ENCODE measurements at regions not wholly inside any gene's neighbourhood (a gene's known extent, or its start where the extent isn't known, plus 50 kb on each side); places are given as distances from the start of the nearest gene placed in this dataset.

DNA sequence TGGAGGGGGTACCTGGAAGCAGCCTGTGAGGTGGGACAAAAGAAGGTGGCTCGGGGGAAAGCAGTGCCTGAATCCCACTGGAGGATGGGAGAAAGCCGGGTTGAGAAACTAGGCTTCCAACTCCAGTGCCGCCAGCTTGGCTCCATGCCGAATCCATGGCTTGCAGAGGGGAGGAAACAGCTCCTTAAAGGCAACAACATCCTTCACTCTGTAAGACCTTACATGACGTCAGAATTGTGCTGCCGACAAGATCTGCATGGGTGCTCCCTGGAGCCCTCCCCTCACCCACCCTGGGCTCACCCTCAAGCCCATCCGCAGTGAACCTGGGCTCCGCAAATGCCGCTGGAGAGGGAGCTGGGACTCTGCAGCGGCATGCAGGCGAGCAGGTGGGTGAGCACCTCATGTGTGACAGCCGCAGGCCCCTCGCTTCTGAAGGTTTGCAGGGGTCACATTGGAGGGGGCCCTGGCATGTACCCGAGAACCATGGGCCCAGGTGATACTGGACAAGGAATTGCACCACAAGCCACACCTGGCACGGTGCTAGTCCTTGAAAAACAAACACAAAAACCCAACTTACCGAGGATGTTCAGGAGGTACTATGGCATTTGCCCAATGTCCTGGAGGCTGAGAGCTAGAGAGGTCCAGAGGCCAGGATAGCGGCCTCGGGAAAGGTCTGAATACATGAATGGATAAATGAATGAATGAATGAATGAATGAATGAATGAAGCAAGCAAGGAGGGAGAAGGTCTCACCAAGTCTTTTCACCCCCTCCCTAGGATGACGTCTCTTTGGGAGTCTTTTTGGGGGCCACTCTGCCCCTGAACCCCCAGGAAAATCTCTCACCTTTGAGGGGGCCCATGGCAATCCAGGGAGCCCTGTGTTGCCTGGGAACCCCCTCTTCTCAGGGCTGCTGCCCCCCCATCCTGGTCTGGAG is 238.6 kb upstream of the SHH start:
- no peak overlapping the region for H3K9ac ChIP-seq (ENCODE audit: insufficient read depth, low read length)
- H3K79me2 ChIP-seq (ENCODE audit: control insufficient read depth, insufficient read depth, low read length), result no peaks in the 10 kb centered on the region
- H3K9me3 ChIP-seq (ENCODE audit: control insufficient read depth, insufficient read depth, low read depth, low read length), result no peaks in the 10 kb centered on the region
- TF ChIP-seq EZH2 (IDR thresholded peaks at IDR 0.05; ENCODE audit: low read length, missing control alignments), result no peak
- TF ChIP-seq, protein P1, sequence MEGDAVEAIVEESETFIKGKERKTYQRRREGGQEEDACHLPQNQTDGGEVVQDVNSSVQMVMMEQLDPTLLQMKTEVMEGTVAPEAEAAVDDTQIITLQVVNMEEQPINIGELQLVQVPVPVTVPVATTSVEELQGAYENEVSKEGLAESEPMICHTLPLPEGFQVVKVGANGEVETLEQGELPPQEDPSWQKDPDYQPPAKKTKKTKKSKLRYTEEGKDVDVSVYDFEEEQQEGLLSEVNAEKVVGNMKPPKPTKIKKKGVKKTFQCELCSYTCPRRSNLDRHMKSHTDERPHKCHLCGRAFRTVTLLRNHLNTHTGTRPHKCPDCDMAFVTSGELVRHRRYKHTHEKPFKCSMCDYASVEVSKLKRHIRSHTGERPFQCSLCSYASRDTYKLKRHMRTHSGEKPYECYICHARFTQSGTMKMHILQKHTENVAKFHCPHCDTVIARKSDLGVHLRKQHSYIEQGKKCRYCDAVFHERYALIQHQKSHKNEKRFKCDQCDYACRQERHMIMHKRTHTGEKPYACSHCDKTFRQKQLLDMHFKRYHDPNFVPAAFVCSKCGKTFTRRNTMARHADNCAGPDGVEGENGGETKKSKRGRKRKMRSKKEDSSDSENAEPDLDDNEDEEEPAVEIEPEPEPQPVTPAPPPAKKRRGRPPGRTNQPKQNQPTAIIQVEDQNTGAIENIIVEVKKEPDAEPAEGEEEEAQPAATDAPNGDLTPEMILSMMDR (conservative IDR thresholded peaks at IDR 0.05 in 1 of 2, IDR thresholded peaks at IDR 0.05 in 1 of 2; ENCODE audit: low read depth in 1 of 2, low read length in 2 of 2), result no peak
- no peak overlapping the region for H3K4me3 ChIP-seq (replicated peaks in 1 of 4; ENCODE audit: control extremely low read depth in 1 of 4, insufficient read depth in 1 of 4, low read depth in 3 of 4, low read length in 4 of 4)
- H3K27me3 ChIP-seq (ENCODE audit: control insufficient read depth, insufficient read depth, low read length), result no peaks in the 10 kb centered on the region
- no peak overlapping the region for H2AFZ ChIP-seq (ENCODE audit: low read length)
- H3K4me1 ChIP-seq (ENCODE audit: control insufficient read depth, extremely low read depth, insufficient read depth, low read length), result no peaks in the 10 kb centered on the region
- H3K36me3 ChIP-seq (ENCODE audit: control insufficient read depth, insufficient read depth, low read length), result no peaks in the 10 kb centered on the region
- no peak for DNase-seq (ENCODE audit: low read depth in 2 of 2)
- no peak overlapping the region for H3K4me2 ChIP-seq (ENCODE audit: extremely low read depth, insufficient read depth, low read length)
- no peaks in the 10 kb centered on the region for H4K20me1 ChIP-seq (ENCODE audit: control insufficient read depth, extremely low read depth, insufficient read depth, low read length)
- H3K27ac ChIP-seq (ENCODE audit: insufficient read depth, low read length), result no peak overlapping the region

DNA sequence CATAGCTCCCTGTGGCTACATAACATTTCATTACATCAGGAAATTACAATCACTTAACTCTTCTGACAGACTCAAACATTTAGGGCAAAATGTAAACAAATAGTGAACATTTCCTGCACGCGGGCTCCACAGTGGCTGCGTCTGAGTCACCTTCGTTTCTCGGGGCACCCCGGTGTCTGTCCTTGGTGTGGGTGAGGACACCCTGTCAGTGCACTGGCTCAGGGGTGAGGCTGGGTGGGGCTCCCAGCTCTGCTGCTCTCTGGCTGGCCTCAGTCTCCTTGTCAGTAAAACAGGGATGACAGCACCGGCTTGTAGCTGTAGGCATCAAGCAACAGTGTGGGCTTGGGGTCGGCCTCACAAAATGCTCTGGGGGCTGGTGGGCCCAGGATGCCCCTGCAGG is 237.1 kb upstream of the SHH start:
- no peak overlapping the region for H3K27ac ChIP-seq (ENCODE audit: insufficient read depth, low read length)
- H3K4me2 ChIP-seq (ENCODE audit: extremely low read depth, insufficient read depth, low read length), result no peak overlapping the region
- no peaks in the 10 kb centered on the region for H3K4me1 ChIP-seq (ENCODE audit: control insufficient read depth, extremely low read depth, insufficient read depth, low read length)
- no peaks in the 10 kb centered on the region for H3K27me3 ChIP-seq (ENCODE audit: control insufficient read depth, insufficient read depth, low read length)
- TF ChIP-seq, protein P1 (conservative IDR thresholded peaks at IDR 0.05 in 1 of 2, IDR thresholded peaks at IDR 0.05 in 1 of 2; ENCODE audit: low read depth in 1 of 2, low read length in 2 of 2), result no peak
- no peak for TF ChIP-seq EZH2 (IDR thresholded peaks at IDR 0.05; ENCODE audit: low read length, missing control alignments)
- H3K9me3 ChIP-seq (ENCODE audit: control insufficient read depth, insufficient read depth, low read depth, low read length), result no peaks in the 10 kb centered on the region
- no peak overlapping the region for H3K4me3 ChIP-seq (replicated peaks in 1 of 4; ENCODE audit: control extremely low read depth in 1 of 4, insufficient read depth in 1 of 4, low read depth in 3 of 4, low read length in 4 of 4)
- H4K20me1 ChIP-seq (ENCODE audit: control insufficient read depth, extremely low read depth, insufficient read depth, low read length), result no peaks in the 10 kb centered on the region
- no peaks in the 10 kb centered on the region for H3K79me2 ChIP-seq (ENCODE audit: control insufficient read depth, insufficient read depth, low read length)
- H3K9ac ChIP-seq (ENCODE audit: insufficient read depth, low read length), result no peak overlapping the region
- H2AFZ ChIP-seq (ENCODE audit: low read length), result no peak overlapping the region
- H3K36me3 ChIP-seq (ENCODE audit: control insufficient read depth, insufficient read depth, low read length), result no peaks in the 10 kb centered on the region
- DNase-seq (ENCODE audit: low read depth in 2 of 2), result no peak

DNA sequence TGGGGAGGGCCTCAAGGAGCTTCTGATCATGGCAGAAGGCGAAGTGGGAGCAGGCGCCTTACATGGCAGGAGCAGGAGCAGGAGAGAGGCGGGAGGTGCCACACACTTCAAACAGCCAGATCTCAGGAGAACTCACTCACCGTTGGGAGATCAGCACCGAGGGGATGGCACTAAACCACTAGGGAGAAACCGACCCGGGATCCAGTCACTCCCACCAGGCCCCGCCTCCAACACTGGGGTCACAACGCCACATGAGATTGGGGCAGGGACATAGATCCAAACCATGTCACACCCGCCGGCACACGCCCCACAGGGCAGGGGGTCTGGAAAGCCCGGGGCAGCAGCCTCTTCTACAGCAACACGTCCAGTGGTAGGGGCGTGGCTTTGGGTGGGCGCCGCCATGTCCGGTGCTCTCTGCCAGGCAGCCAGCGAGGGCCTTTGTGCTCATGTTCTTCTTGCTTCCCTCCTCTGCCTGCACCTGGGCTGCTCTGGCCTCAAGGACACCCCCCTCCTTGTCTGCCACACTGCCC is 233.8 kb upstream of the SHH start:
- Histone ChIP-seq H3K4me1 (ENCODE audit: control insufficient read depth, extremely low read depth, insufficient read depth, low read length) (no peaks in the 10 kb centered on the region), H3K4me2 (ENCODE audit: extremely low read depth, insufficient read depth, low read length) (no peak overlapping the region), H3K9me3 (ENCODE audit: control insufficient read depth, insufficient read depth, low read depth, low read length) (no peaks in the 10 kb centered on the region), H3K36me3 (ENCODE audit: control insufficient read depth, insufficient read depth, low read length) (no peaks in the 10 kb centered on the region), H4K20me1 (ENCODE audit: control insufficient read depth, extremely low read depth, insufficient read depth, low read length) (no peaks in the 10 kb centered on the region), H2AFZ (ENCODE audit: low read length) (no peak overlapping the region), H3K27ac (ENCODE audit: insufficient read depth, low read length) (no peak overlapping the region), H3K79me2 (ENCODE audit: control insufficient read depth, insufficient read depth, low read length) (no peaks in the 10 kb centered on the region), H3K9ac (ENCODE audit: insufficient read depth, low read length) (no peak overlapping the region), H3K27me3 (ENCODE audit: control insufficient read depth, insufficient read depth, low read length) (no peaks in the 10 kb centered on the region), H3K4me3 (replicated peaks in 1 of 4; ENCODE audit: control extremely low read depth in 1 of 4, insufficient read depth in 1 of 4, low read depth in 3 of 4, low read length in 4 of 4) (no peak overlapping the region)
- TF ChIP-seq EZH2 (IDR thresholded peaks at IDR 0.05; ENCODE audit: low read length, missing control alignments), result no peak
- DNase-seq (ENCODE audit: low read depth in 2 of 2), result no peak
